ENCODE measurements at regions not wholly inside any gene's neighbourhood (a gene's known extent, or its start where the extent isn't known, plus 50 kb on each side); places are given as distances from the start of the nearest gene placed in this dataset.

- DNase-seq = no peak
Observed at GRCh38 chr16:73543970-73544599, 496.2 kb upstream of the ZFHX3 start.

GRCh38 chr16:73543331-73543969 is 495.5 kb upstream of the ZFHX3 start:
- no peaks in the 10 kb centered on the region for H3K4me1 ChIP-seq
- intact Hi-C loops (cut with DNase I) = no loop called here
- ATAC-seq = no peak
- H3K9me3 ChIP-seq = no peaks in the 10 kb centered on the region
- peaks cover 3 to 14% (median 5%) of the 10 kb centered on the region in 3 donors for H3K27me3 ChIP-seq (ENCODE audit: insufficient read depth in 3 of 3, low read length in 2 of 3)
- DNase-seq = no peak
- no peak overlapping the region for H3K27ac ChIP-seq
- WGBS, 3 donors = 59 to 72% (median 61%) methylated on average over 10 of the region's 10 CpGs
- no peak for TF ChIP-seq CTCF (IDR thresholded peaks at IDR 0.05)
- H3K36me3 ChIP-seq (ENCODE audit: insufficient read depth in 1 of 2, low read depth in 1 of 2) = no peaks in the 10 kb centered on the region
- no peak overlapping the region for H3K4me3 ChIP-seq

More at GRCh38 chr16:73543970-73544599, 496.2 kb upstream of the ZFHX3 start:
- intact Hi-C loops (cut with DNase I) = no loop called here
- ATAC-seq = no peak
- whole genome bisulfite sequencing, 3 donors = 46 to 49% (median 48%) methylated on average over 20 of the region's 20 CpGs
- Histone ChIP-seq H3K36me3 (ENCODE audit: insufficient read depth in 1 of 2, low read depth in 1 of 2) (no peaks in the 10 kb centered on the region), H3K9me3 (no peaks in the 10 kb centered on the region), H3K27ac (no peak overlapping the region), H3K4me3 (no peak overlapping the region), H3K27me3 (ENCODE audit: insufficient read depth in 3 of 3, low read length in 2 of 3) (peaks cover 3 to 14% (median 5%) of the 10 kb centered on the region in 3 donors), H3K4me1 (no peaks in the 10 kb centered on the region)
- no peak for TF ChIP-seq CTCF (IDR thresholded peaks at IDR 0.05)

GRCh38 chr16:73542885-73543284 is 495.0 kb upstream of the ZFHX3 start:
- H3K27ac ChIP-seq = no peak overlapping the region
- no peaks in the 10 kb centered on the region for H3K4me1 ChIP-seq
- DNase-seq (no peak), ATAC-seq (no peak)
- H3K27me3 ChIP-seq (ENCODE audit: insufficient read depth in 3 of 3, low read length in 2 of 3) = peaks cover 3 to 14% (median 5%) of the 10 kb centered on the region in 3 donors
- WGBS, 3 donors = 72 to 83% (median 76%) methylated on average over 8 of the region's 8 CpGs
- intact Hi-C loops (cut with DNase I) = no loop called here
- no peaks in the 10 kb centered on the region for H3K36me3 ChIP-seq (ENCODE audit: insufficient read depth in 1 of 2, low read depth in 1 of 2)
- no peak overlapping the region for H3K4me3 ChIP-seq
- no peaks in the 10 kb centered on the region for H3K9me3 ChIP-seq
- no peak for TF ChIP-seq CTCF (IDR thresholded peaks at IDR 0.05)

GRCh38 chr16:73537921-73538320 is 490.0 kb upstream of the ZFHX3 start:
- H3K9me3 ChIP-seq = peaks cover 1% of the 10 kb centered on the region
- TF ChIP-seq CTCF (IDR thresholded peaks at IDR 0.05) = no peak
- WGBS, 3 donors = 89 to 95% (median 94%) methylated on average over 3 of the region's 3 CpGs
- DNase-seq (no peak), ATAC-seq (no peak)
- no peaks in the 10 kb centered on the region for H3K36me3 ChIP-seq (ENCODE audit: insufficient read depth in 1 of 2, low read depth in 1 of 2)
- no peaks in the 10 kb centered on the region for H3K4me1 ChIP-seq
- intact Hi-C loops (cut with DNase I) = no loop called here
- H3K27me3 ChIP-seq (ENCODE audit: insufficient read depth in 3 of 3, low read length in 2 of 3) = no peaks in the 10 kb centered on the region
- no peak overlapping the region for H3K27ac ChIP-seq
- H3K4me3 ChIP-seq = no peak overlapping the region

Measured in psoas muscle (tissue), 7 donors.